NCI-H524 (cell line): ENCODE measurements at regions not wholly inside any gene's neighbourhood (a gene's known extent, or its start where the extent isn't known, plus 50 kb on each side); places are given as distances from the start of the nearest gene placed in this dataset.
"Not testable (repeated sequence)": the region's sequence is repeated elsewhere in the genome, so short reads cannot be mapped to it uniquely, and the experiment has no call there.

Experiments
- DNase-seq, 2 experiments: peaks; one replicate each; lab custom pipeline; 2025; lab: John Stamatoyannopoulos, UW

GRCh38 chr9:41273549-41274267, 84.6 kb upstream of the ZNG1F start:
- DNase-seq: not testable (repeated sequence)

GRCh38 chr9:41272879-41273548, 83.9 kb upstream of the ZNG1F start:
- DNase-seq: not testable (repeated sequence)

DNA sequence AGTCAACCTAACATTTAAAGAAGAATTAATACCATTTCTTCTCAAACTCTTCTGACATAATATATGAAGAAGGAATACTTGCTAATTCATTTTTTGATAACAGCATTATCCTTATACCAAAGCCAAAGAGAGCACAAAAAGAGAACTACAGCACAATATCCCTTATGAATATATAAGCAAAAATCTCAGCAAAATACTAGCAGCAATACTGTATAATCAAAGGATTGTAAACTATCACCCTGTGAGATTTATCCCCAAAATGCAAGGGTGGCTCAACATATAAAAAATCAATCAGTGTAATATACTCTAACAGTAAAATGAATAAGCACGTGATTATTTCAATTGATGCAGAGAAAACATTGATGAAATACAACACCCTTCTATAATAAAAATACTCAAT, 81.9 kb upstream of the ZNG1F start:
- DNase-seq: not testable (repeated sequence)

DNA sequence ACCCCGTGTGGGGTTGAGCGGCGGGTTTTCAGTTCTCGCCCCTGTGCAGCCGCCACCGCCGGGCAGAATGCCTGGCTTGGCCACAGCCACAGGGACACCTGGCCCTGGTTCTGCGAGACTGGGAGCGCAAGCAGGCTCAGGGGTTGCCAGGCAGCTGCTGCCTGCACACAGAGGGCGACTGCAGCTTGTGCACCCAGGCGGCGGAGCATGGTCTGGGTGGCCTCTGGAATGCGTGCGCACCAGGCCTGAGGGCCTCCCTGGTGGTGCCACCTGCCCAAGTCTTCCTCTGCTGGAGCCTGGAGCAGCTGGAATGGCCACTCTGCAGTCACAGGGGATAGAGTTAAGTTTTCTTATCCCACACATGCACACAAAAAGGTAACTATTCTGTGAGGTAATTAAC, 80.4 kb upstream of the ZNG1F start:
- DNase-seq: not testable (repeated sequence)

GRCh38 chr9:41269054-41269453, 79.9 kb upstream of the ZNG1F start:
- DNase-seq: not testable (repeated sequence)

DNA sequence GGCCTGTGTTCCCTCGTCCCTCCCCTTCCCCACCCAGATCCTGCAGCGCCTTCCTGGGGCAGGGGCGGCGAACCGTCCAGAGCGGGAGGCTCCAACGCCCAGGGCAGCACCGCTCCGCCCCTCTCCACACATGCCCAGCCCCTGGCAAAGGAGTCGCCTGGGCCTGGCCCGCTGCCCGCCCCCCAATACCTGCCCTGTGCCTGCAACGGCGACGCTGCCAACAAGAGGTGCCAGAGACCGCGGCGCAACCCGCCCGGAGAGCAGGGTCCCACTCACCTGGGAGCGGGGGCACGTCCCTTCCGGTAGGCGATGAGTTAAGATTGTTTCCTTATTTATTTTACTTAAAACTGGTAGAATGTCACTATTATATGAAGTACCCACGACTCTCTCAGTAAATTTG, 77.5 kb upstream of the ZNG1F start:
- DNase-seq: not testable (repeated sequence)

DNA sequence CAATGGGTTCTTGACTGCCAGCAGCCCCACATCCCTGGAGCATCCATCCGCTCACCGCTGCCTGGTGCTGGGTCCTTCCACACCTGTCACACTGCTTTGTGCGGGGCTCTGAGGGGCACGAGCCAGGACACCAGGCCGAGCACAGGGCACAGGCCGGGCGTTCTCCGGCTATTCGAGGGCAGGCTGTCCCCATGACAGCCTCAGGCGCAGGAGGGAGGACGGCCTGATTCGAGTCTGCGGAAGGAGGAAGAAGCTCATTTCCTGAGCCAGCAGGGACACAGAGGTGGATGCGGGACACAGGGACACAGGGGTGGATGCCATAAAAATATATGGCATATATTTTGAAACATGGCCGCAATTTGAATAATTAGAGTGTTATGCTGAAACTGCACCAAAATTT, 76.9 kb upstream of the ZNG1F start:
- DNase-seq: not testable (repeated sequence)

- DNase-seq: not testable (repeated sequence)
These were observed 62.9 kb upstream of the ZNG1F start for GRCh38 chr9:41251973-41252372.

- DNase-seq: not testable (repeated sequence)
These were observed 62.0 kb upstream of the ZNG1F start for GRCh38 chr9:41251101-41251500.

DNA sequence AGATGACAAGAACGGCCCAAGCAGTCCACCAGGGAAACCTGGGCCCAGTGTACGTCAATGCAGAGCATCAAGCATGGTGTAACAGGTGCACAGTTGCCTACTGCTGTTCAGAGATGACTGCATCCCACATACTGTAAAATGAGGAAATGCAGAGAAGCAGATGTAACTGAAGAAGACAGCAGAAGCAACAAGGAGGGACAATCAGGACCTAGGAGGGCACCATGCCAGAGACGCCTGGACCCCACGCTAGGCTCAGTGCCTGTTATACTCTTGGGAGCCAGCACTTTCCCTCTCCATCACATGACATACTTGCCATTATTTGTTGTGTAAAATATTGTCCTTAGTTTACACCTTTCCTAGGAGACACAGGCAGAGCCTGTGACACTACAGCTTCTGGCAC, 57.6 kb upstream of the ZNG1F start:
- not testable (repeated sequence) for DNase-seq
